Activated CD4-positive, alpha-beta memory T cell treated with anti-CD3 and anti-CD28 coated beads for 36 hours (primary cell): ENCODE measurements at regions not wholly inside any gene's neighbourhood (a gene's known extent, or its start where the extent isn't known, plus 50 kb on each side); places are given as distances from the start of the nearest gene placed in this dataset.

Source experiments
- CTCF ChIA-PET: fragments of 350-600 bp; sonication (Branson Sonifier 250); formaldehyde crosslinking; loops from one replicate; lab custom pipeline; 2021; ENCODE audit warnings: antibody characterized with exemption, inconsistent platforms; lab: Charles Lee
- POLR2A ChIA-PET: fragments of 350-600 bp; sonication (Branson Sonifier 250); formaldehyde crosslinking; loops from one replicate; lab custom pipeline; 2021; ENCODE audit warnings: antibody characterized with exemption; lab: Charles Lee
- DNase-seq: peaks from one replicate; pipeline ENCODE4 v3.0.0-alpha.2; 2020
- H3K27ac Mint-ChIP-seq: one replicate; pipeline ENCODE4 v1.8.0; 2021; ENCODE audit warnings: mixed read lengths
- H3K27me3 Mint-ChIP-seq: one replicate; pipeline ENCODE4 v1.8.0; 2021; ENCODE audit warnings: mixed read lengths
- H3K36me3 Mint-ChIP-seq: one replicate; pipeline ENCODE4 v1.8.0; 2021; ENCODE audit warnings: mixed read lengths
- H3K4me1 Mint-ChIP-seq: one replicate; pipeline ENCODE4 v1.8.0; 2021; ENCODE audit warnings: low read depth, mixed read lengths
- H3K4me3 Mint-ChIP-seq: one replicate; pipeline ENCODE4 v1.8.0; 2021; ENCODE audit warnings: mild to moderate bottlenecking, mixed read lengths
- H3K9me3 Mint-ChIP-seq: one replicate; pipeline ENCODE4 v1.8.0; 2021; ENCODE audit warnings: mixed read lengths
- intact Hi-C: fragments of 100-400 bp; cut with micrococcal nuclease; formaldehyde crosslinking; loops from one replicate; pipeline ENCODE4 v1.15.1; 2023

DNA sequence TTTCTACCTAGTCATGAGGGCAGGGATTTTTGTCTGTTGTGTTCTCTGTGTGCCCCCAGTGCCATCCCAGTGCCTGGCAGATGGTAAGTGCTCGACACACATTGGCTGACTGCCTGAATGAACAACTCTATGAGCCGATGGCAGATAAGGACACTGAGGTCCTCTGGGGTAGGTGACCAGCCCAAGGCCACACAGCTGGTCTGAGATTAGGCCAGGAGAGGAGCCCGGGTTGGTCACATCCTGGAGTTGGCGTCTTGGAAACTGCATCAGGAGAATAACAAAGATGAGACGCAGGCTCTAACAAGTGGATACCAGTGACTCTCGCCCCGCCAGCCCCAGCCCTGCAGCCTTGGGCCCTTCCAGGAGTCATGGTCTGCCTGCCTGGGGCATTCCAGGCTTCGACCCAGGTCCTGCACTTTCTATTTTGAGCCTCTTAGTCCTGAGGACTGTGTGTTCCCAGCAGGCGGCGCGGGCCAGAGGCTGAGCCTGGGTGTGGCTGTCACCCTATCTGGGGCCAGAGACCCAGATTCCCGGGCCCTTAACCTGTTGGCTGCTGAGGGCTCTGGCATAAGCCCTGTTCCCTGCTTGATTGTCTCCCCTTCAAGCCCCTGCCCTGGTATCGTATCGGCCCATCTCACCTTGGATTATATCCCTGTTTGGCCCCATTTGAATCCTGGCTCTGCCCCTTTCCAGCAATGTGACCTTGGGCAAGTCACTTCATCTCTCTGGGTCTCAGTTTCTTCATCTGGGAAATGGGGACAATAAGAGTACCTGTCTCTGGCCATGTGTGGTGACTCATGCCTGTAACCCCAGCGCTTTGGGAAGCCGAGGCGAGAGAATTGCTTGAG, 88.3 kb downstream of the CEBPB start:
- Mint-ChIP-seq H3K9me3 (no peaks in the 10 kb centered on the region), H3K27me3 (peaks cover 4% of the 10 kb centered on the region), H3K36me3 (no peaks in the 10 kb centered on the region), H3K4me1 (peaks cover 6% of the 10 kb centered on the region), H3K27ac (no peak overlapping the region), H3K4me3 (no peak overlapping the region)
- DNase-seq: no peak
- CTCF ChIA-PET: no interaction called here
- POLR2A ChIA-PET: no interaction called here
- intact Hi-C loops: no loop called here

DNA sequence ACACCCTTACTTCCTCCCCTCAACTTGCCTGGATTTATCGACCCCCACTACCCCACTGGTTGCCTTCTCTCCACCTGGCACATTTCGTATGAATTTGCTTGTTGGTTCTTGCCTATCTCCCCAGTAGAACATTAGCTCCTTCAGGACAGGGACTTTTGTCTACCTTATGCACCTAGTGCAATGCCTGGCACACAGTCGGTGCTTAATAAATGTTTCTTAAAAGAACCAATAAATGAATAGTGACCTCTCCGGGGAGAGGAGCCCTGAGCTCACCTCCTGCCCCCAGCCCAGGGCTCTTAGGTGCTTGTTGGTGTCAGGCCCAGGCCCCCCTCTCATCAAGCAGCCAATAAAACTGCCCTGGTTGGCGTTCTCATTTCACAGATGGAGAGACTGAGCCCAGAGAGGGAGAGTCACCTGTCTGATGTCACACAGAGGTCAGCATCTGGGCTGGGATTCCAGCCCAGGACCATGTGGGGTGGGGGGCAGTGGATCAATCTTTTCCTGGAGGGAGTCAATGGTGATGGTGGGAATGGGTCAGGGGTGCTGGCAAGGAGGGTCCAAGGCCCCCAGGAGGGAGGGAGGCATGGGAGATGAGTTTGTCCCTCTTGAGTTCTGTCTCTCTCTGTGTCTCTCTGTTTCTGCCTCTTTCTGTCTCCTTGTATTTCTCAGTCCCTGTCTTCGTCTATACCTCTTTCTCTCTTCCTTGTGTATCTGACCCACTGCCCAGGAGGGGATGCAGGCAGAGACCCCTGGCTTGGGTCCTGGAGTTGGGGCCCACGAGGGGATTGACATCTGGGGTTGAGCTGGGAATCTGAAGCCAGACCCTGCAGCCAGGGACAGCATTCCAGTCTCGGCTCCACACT, 89.6 kb downstream of the CEBPB start:
- POLR2A ChIA-PET: no interaction called here

DNA sequence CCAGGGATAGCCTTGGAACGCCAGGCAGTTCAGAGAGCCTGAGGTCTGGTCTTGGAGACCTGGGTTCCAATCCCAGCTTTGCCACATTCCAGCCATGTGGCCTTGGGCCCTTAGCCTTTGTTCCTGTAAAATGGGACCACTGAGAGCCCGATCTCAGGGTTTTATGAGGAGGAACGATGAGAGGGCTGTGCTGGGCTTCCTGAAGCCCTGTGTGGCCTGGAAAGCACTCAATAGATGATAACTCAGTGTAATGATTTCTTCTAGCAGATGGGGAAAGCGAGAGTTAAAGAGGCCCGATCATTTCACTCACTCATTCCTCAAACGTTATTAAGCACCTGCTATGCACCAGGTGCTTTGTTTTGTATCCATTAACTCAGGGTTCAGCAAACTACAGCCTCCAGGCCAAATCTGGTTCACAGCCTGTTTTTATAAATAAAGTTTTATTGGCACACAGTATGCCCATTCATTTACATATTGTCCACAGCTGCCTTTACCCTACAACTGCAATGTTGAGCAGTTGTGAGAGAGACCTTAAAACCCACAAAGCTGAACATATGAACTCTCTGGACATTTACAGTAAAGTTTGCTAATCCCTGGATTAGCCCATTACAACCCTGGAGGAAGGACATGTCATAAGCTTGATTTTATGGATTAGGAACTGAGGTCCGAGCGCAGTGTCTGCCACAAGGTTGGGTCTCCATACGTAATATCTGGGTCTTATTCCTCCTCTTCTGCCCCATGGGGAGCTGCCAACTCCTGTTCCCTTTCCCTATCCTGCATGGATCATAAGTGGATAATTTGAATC, 90.4 kb downstream of the CEBPB start:
- ChIA-PET CTCF (interaction anchor here (0.7 to 0.9 kb wide), 3 partner anchors 15 to 68 kb away, joined by 3 read pairs; no protein-coding TSS in a partner anchor), POLR2A (no interaction called here)
- DNase-seq: no peak
- H3K4me3 Mint-ChIP-seq: no peak overlapping the region
- no peak overlapping the region for H3K27ac Mint-ChIP-seq
- H3K9me3 Mint-ChIP-seq: no peaks in the 10 kb centered on the region
- H3K4me1 Mint-ChIP-seq: peaks cover 25% of the 10 kb centered on the region
- intact Hi-C loops: no loop called here
- peaks cover 4% of the 10 kb centered on the region for H3K27me3 Mint-ChIP-seq
- H3K36me3 Mint-ChIP-seq: no peaks in the 10 kb centered on the region

More for the DNA sequence above, 89.6 kb downstream of the CEBPB start:
- peaks cover 17% of the 10 kb centered on the region for H3K4me1 Mint-ChIP-seq
- no peak overlapping the region for H3K4me3 Mint-ChIP-seq
- DNase-seq: no peak
- no peaks in the 10 kb centered on the region for H3K9me3 Mint-ChIP-seq
- no peak overlapping the region for H3K27ac Mint-ChIP-seq
- peaks cover 4% of the 10 kb centered on the region for H3K27me3 Mint-ChIP-seq
- intact Hi-C loops: no loop called here
- no peaks in the 10 kb centered on the region for H3K36me3 Mint-ChIP-seq
- CTCF ChIA-PET: no interaction called here

DNA sequence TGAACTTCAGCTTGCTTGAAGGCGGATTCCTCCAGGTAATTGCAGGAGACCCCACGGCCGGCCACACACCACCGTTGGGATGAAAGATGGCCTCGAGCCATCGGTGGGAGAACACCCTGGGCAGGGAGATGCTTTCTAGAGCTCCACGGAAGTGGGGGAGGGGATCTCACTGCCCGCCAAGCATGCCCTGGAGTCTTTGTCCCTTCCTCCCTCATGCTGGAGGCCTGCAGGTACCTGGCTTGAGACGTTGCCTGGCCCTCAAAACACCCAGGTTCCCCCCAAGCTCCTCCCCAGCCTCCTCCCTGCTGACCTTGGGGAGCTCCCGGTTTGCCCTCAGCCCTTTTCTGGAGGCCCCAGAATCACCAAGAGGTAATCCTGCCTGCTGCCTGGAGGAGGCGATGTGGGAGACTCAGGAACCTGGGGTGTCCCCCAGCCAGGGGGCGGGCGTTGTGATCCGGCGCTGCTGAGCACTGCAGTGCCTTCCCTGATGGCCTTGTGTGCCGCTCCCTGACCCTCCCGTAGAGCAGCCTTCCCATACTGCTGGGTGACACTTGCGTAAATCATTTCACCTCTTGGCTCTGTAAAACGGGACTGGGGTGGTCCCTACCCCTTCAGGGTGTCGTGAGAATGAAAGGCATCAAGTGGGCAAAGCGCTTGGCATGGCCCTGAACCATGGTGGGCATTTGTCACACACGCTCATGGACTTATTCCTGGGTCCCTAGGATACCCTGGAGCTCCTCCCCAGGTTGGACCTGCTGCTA, 91.4 kb downstream of the CEBPB start:
- Mint-ChIP-seq H3K9me3 (no peaks in the 10 kb centered on the region), H3K4me1 (peaks cover 34% of the 10 kb centered on the region), H3K36me3 (no peaks in the 10 kb centered on the region), H3K27me3 (peaks cover 4% of the 10 kb centered on the region), H3K27ac (no peak overlapping the region), H3K4me3 (no peak overlapping the region)
- peak; percentile 40 for DNase-seq
- intact Hi-C loops: no loop called here
- ChIA-PET CTCF (interaction anchor here (0.6 to 0.9 kb wide), 4 partner anchors 16 to 334 kb away, joined by 3 read pairs; no protein-coding TSS in a partner anchor), POLR2A (no interaction called here)

DNA sequence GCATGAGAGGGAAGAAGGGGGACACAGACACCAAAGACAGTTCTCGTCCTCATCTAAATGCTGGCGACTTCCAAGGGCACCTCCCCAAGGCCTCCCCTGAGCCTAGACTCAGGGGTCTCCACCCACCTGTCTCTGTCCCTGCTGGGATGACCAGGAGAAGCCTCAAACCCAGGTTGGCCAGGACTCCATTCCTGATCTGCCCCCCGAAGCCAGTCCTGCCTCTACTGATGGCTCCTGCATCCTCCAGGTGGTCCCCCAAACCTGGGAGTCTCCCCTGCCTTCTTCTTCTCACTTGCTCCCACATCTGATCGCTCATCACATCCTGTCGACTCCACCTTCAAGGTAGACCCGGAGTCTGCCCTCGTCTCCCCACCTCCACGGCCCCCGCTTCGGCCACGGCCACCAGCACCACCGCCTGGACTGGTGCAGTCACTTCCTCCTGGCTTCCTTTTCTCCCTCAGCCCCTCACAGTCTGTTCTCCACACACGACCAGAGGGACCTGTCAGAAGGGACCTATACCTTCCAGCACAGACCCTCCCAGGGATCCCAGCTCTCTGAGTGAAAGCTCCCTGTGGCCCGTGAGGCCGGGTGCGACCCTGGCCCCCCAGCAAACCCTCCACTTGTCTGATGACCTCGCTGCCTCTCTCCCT, 92.1 kb downstream of the CEBPB start:
- Mint-ChIP-seq H3K27me3 (peaks cover 4% of the 10 kb centered on the region), H3K36me3 (no peaks in the 10 kb centered on the region), H3K9me3 (no peaks in the 10 kb centered on the region), H3K4me1 (peaks cover 34% of the 10 kb centered on the region), H3K27ac (no peak overlapping the region), H3K4me3 (no peak overlapping the region)
- intact Hi-C loops: no loop called here
- CTCF ChIA-PET: interaction anchor here (0.6 kb wide), 1 partner anchor 334 kb away, joined by 3 read pairs; no protein-coding TSS in a partner anchor
- DNase-seq: no peak
- POLR2A ChIA-PET: interaction anchor here (1.0 kb wide), 1 partner anchor 12 kb away, joined by 3 read pairs; no protein-coding TSS in a partner anchor

DNA sequence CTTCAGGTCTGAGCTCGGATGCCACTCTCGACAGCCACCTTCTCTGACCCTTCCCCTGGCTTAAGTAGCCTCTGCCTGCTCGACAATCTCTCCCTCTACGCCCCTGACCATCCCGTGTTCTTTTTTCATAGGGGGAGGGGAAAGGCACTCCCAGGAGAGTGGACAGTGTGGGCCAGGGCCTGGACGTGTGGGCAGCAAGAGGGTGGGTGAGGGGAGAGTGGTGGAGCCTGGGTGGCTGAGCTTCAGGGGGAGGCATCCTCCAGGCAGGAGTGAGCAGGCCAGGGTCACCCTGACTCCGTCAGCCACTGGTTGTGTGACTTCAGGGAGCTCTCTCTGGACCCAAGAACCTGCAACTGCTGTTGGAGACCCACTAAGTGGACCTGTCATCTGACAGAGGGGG, 92.7 kb downstream of the CEBPB start:
- Mint-ChIP-seq H3K27ac (no peak overlapping the region), H3K4me3 (no peak overlapping the region), H3K27me3 (peaks cover 2% of the 10 kb centered on the region), H3K9me3 (no peaks in the 10 kb centered on the region), H3K4me1 (peaks cover 34% of the 10 kb centered on the region), H3K36me3 (no peaks in the 10 kb centered on the region)
- POLR2A ChIA-PET: interaction anchor here (1.0 kb wide), 1 partner anchor 13 kb away, joined by 3 read pairs; no protein-coding TSS in a partner anchor
- DNase-seq: no peak
- CTCF ChIA-PET: no interaction called here
- intact Hi-C loops: no loop called here

DNA sequence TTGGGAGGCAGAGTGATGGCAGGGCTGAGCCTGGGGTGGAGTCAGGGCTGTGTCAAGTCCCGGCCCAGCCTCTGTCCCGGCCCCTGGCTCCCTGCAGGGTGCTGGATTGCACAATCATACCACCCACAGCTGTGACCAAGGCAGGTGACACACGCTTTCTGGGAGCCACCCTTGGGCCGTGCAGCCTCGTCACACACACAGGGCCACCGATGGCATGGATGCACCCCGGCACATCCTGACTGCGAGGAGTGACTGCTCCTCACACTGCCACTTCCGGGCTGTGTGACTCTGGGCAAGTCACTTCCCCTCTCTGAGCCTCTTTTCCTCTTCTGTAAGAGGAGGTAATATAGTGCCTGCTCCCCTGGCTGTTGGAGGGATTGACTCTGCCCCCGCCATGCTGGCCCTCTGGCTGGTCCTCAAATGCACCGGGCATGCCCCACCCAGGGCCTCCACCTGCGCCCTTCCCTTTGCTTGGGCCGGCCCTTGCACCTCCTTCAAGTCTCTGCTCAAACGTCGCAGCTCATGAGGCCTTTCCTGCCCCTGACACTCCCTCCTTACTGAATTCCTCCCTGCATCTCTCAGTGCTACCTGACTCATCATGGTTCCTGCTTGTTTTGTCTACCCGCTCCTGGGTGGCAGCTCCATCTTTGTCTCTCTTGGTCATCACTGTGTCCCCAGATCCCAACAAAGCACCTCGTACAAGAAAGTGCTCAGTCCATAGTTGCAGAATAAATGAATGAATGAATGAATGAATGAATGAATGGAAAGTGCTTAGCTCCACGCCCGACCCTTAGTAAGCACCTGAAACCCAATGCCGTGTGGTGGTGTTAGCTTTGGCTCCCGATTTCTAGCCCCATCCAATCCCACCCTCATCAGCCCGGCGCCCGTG, 93.5 kb downstream of the CEBPB start:
- Mint-ChIP-seq H3K36me3 (no peaks in the 10 kb centered on the region), H3K4me3 (no peak overlapping the region), H3K27ac (peak overlapping the region; percentile 44), H3K27me3 (peaks cover 3% of the 10 kb centered on the region), H3K4me1 (peaks cover 34% of the 10 kb centered on the region), H3K9me3 (no peaks in the 10 kb centered on the region)
- ChIA-PET CTCF (interaction anchor here (1.2 to 2.2 kb wide), 3 partner anchors 55 to 94 kb away, joined by 4 to 11 read pairs (median 5); partner anchors contain the start of gene CEBPB), POLR2A (interaction anchor here (1.0 to 2.5 kb wide), 2 partner anchors 14 to 55 kb away, joined by 3 to 26 read pairs; no protein-coding TSS in a partner anchor)
- intact Hi-C loops: no loop called here
- DNase-seq: peak; percentile 78

DNA sequence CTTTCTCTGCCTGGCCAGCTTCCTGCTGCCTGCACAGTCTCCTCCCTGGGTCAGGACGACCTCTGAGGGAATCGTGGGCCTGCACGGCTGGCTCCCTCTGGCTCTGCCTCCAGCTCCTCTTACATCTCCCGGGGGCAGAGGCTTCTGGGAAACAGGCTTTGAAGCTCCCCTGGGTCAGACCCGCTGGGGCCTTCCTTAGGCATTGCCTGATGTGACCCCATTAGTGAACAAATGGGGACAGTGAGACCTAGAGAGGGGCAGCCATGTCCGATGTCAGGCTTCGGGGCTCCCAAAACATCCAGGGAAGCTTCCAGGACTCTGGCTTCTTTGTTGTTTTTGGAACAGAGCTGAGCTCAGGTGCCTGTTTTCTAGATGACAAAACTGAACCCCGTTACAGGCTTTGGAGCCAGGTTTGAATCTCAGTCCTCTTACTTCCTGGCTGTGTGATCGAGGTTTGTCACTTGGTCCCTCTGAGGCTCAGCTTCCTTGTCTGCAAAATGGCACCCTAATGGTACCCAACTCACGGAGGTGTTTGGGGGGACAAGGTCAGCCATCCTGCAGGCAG, 94.3 kb downstream of the CEBPB start:
- peaks cover 34% of the 10 kb centered on the region for H3K4me1 Mint-ChIP-seq
- no peak for DNase-seq
- CTCF ChIA-PET: interaction anchor here (0.9 to 2.2 kb wide), 6 partner anchors 8 to 179 kb away, joined by 3 to 11 read pairs (median 4); partner anchors contain the start of gene CEBPB
- peak overlapping the region; percentile 84 for H3K27ac Mint-ChIP-seq
- POLR2A ChIA-PET: interaction anchor here (0.7 to 2.5 kb wide), 5 partner anchors 11 to 93 kb away, joined by 3 to 26 read pairs (median 3); no protein-coding TSS in a partner anchor
- H3K9me3 Mint-ChIP-seq: no peaks in the 10 kb centered on the region
- intact Hi-C loops: loop anchor here (1.0 to 5.0 kb wide), 2 partner anchors 53 to 93 kb away; partner anchors contain the start of gene CEBPB
- no peaks in the 10 kb centered on the region for H3K36me3 Mint-ChIP-seq
- peaks cover 6% of the 10 kb centered on the region for H3K27me3 Mint-ChIP-seq
- no peak overlapping the region for H3K4me3 Mint-ChIP-seq

DNA sequence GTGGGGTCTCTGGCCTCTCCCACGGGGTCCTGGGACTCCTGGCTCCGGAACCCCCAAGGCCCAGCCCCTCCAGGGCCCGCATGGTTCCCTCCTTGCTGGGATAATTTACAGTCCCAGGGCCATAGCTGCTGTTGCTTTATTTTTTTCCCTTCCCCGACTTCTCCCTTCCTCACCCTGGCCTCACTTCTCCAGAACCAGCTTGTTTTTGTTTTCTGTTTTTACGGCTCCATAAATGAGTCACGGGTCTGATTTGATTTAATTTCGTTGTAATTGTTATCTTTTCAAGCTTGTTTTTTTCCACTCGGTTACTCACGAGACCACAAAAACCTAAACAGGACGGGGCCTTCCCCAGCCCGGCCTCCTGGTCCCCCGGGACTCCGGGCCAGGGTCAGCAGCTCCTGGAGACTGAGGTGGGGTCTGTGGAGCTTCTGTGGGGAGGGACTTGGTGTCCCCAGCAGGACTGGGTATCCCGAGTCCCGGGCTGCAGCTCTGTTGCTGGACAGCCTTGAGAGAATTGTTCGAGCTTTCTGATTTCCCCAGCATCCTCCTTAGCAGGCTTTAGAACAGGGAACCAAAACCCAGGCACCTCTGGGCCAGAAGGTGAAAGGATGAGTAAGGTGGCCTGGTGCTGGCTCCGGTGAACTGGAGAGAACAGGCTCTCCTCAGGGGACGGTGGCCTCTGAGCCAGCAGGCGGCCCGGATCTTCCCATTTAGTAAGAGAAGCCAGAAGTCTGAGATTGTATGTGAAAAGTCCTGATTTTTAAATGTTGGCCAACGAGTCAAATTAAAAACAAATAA, 94.9 kb downstream of the CEBPB start:
- Mint-ChIP-seq H3K36me3 (no peaks in the 10 kb centered on the region), H3K4me1 (peaks cover 34% of the 10 kb centered on the region), H3K4me3 (peak overlapping the region; percentile 27), H3K9me3 (no peaks in the 10 kb centered on the region), H3K27ac (peak overlapping the region; percentile 84), H3K27me3 (peaks cover 5% of the 10 kb centered on the region)
- CTCF ChIA-PET: interaction anchor here (0.9 to 2.2 kb wide), 6 partner anchors 9 to 178 kb away, joined by 3 to 11 read pairs (median 4); partner anchors contain the start of gene CEBPB
- DNase-seq: peak; percentile 64
- POLR2A ChIA-PET: interaction anchor here (0.7 to 2.5 kb wide), 5 partner anchors 10 to 93 kb away, joined by 3 to 26 read pairs (median 3); no protein-coding TSS in a partner anchor
- intact Hi-C loops: loop anchor here (1.0 to 5.0 kb wide), 2 partner anchors 53 to 93 kb away; partner anchors contain the start of gene CEBPB
